MG63 (cell line): ENCODE measurements at regions not wholly inside any gene's neighbourhood (a gene's known extent, or its start where the extent isn't known, plus 50 kb on each side); places are given as distances from the start of the nearest gene placed in this dataset.

Experiments
- DNase-seq: peaks from one replicate; pipeline ENCODE4 v3.0.0-alpha.2; 2020
- H3K27me3 ChIP-seq: fragments of 250-450 bp; sonication (Bioruptor Pico); 2 replicates; pipeline ENCODE4 v1.5.1; 2020; ENCODE audit warnings: mild to moderate bottlenecking, moderate library complexity
- H3K36me3 ChIP-seq: fragments of 250-450 bp; sonication (Bioruptor Pico); 2 replicates; pipeline ENCODE4 v1.5.1; 2020; ENCODE audit warnings: mild to moderate bottlenecking, moderate library complexity
- H3K4me3 ChIP-seq: fragments of 250-450 bp; sonication (Bioruptor Pico); 2 replicates; pipeline ENCODE4 v1.5.1; 2020; ENCODE audit warnings: mild to moderate bottlenecking, moderate library complexity
- H3K9me3 ChIP-seq: fragments of 250-450 bp; sonication (Bioruptor Pico); 2 replicates; pipeline ENCODE4 v1.5.1; 2020; ENCODE audit warnings: mild to moderate bottlenecking, moderate library complexity

- Histone ChIP-seq H3K36me3 (no peaks in the 10 kb centered on the region), H3K9me3 (0 out of 2 replicates have a peak, but pooled peaks cover 2% of the 10 kb centered on the region), H3K4me3 (no peak overlapping the region), H3K27me3 (no peaks in the 10 kb centered on the region)
- DNase-seq = no peak
These were observed 93.2 kb upstream of the ZNF469 start for GRCh38 chr16:88289561-88289960.

- H3K4me3 ChIP-seq = no peak overlapping the region
- no peak for DNase-seq
- no peaks in the 10 kb centered on the region for H3K36me3 ChIP-seq
- H3K9me3 ChIP-seq = 0 out of 2 replicates have a peak, but pooled peaks cover 2% of the 10 kb centered on the region
- H3K27me3 ChIP-seq = no peaks in the 10 kb centered on the region
These were observed 92.8 kb upstream of the ZNF469 start for GRCh38 chr16:88289968-88290401.

- H3K36me3 ChIP-seq = no peaks in the 10 kb centered on the region
- 0 out of 2 replicates have a peak, but pooled peaks cover 2% of the 10 kb centered on the region for H3K9me3 ChIP-seq
- no peaks in the 10 kb centered on the region for H3K27me3 ChIP-seq
- DNase-seq = no peak
- no peak overlapping the region for H3K4me3 ChIP-seq
These were observed 91.6 kb upstream of the ZNF469 start for GRCh38 chr16:88290850-88291830.

GRCh38 chr16:88292007-88292970 is 90.5 kb upstream of the ZNF469 start:
- no peak for DNase-seq
- H3K9me3 ChIP-seq = no peaks in the 10 kb centered on the region
- H3K36me3 ChIP-seq = no peaks in the 10 kb centered on the region

GRCh38 chr16:88293097-88293496 is 89.7 kb upstream of the ZNF469 start:
- Histone ChIP-seq H3K27me3 (no peaks in the 10 kb centered on the region), H3K9me3 (no peaks in the 10 kb centered on the region), H3K4me3 (no peak overlapping the region), H3K36me3 (no peaks in the 10 kb centered on the region)
- DNase-seq = no peak

More at GRCh38 chr16:88292007-88292970, 90.5 kb upstream of the ZNF469 start:
- H3K27me3 ChIP-seq = no peaks in the 10 kb centered on the region
- no peak overlapping the region for H3K4me3 ChIP-seq

- H3K4me3 ChIP-seq = no peak overlapping the region
- H3K9me3 ChIP-seq = no peaks in the 10 kb centered on the region
- DNase-seq = no peak
- no peaks in the 10 kb centered on the region for H3K27me3 ChIP-seq
- no peaks in the 10 kb centered on the region for H3K36me3 ChIP-seq
These were observed 86.9 kb upstream of the ZNF469 start for GRCh38 chr16:88295671-88296436.

GRCh38 chr16:88296437-88297177 is 86.2 kb upstream of the ZNF469 start:
- DNase-seq = no peak
- Histone ChIP-seq H3K9me3 (no peaks in the 10 kb centered on the region), H3K36me3 (no peaks in the 10 kb centered on the region), H3K4me3 (no peak overlapping the region), H3K27me3 (no peaks in the 10 kb centered on the region)

- Histone ChIP-seq H3K27me3 (no peaks in the 10 kb centered on the region), H3K9me3 (no peaks in the 10 kb centered on the region), H3K36me3 (no peaks in the 10 kb centered on the region), H3K4me3 (no peak overlapping the region)
- no peak for DNase-seq
These were observed 85.5 kb upstream of the ZNF469 start for GRCh38 chr16:88297178-88297720.

GRCh38 chr16:88298181-88298832 is 84.5 kb upstream of the ZNF469 start:
- no peaks in the 10 kb centered on the region for H3K36me3 ChIP-seq
- no peaks in the 10 kb centered on the region for H3K27me3 ChIP-seq
- DNase-seq = peak; percentile 25
- no peak overlapping the region for H3K4me3 ChIP-seq
- no peaks in the 10 kb centered on the region for H3K9me3 ChIP-seq

GRCh38 chr16:88298833-88299745 is 83.7 kb upstream of the ZNF469 start:
- H3K9me3 ChIP-seq = no peaks in the 10 kb centered on the region
- peak; percentile 34 for DNase-seq
- no peak overlapping the region for H3K4me3 ChIP-seq

GRCh38 chr16:88299751-88300462 is 82.9 kb upstream of the ZNF469 start:
- Histone ChIP-seq H3K9me3 (no peaks in the 10 kb centered on the region), H3K27me3 (no peaks in the 10 kb centered on the region), H3K36me3 (no peaks in the 10 kb centered on the region), H3K4me3 (no peak overlapping the region)
- DNase-seq = no peak

More at GRCh38 chr16:88298833-88299745, 83.7 kb upstream of the ZNF469 start:
- Histone ChIP-seq H3K27me3 (no peaks in the 10 kb centered on the region), H3K36me3 (no peaks in the 10 kb centered on the region)

GRCh38 chr16:88300463-88300835 is 82.3 kb upstream of the ZNF469 start:
- Histone ChIP-seq H3K4me3 (no peak overlapping the region), H3K9me3 (no peaks in the 10 kb centered on the region), H3K36me3 (no peaks in the 10 kb centered on the region), H3K27me3 (no peaks in the 10 kb centered on the region)
- no peak for DNase-seq

GRCh38 chr16:88301431-88301830 is 81.3 kb upstream of the ZNF469 start:
- H3K9me3 ChIP-seq = no peaks in the 10 kb centered on the region
- H3K36me3 ChIP-seq = no peaks in the 10 kb centered on the region
- no peak for DNase-seq
- H3K27me3 ChIP-seq = no peaks in the 10 kb centered on the region
- no peak overlapping the region for H3K4me3 ChIP-seq

- Histone ChIP-seq H3K27me3 (no peaks in the 10 kb centered on the region), H3K9me3 (no peaks in the 10 kb centered on the region), H3K36me3 (no peaks in the 10 kb centered on the region), H3K4me3 (no peak overlapping the region)
- no peak for DNase-seq
These were observed 80.9 kb upstream of the ZNF469 start for GRCh38 chr16:88301886-88302285.
